Prostate gland (tissue), 2 donors: ENCODE measurements at regions not wholly inside any gene's neighbourhood (a gene's known extent, or its start where the extent isn't known, plus 50 kb on each side); places are given as distances from the start of the nearest gene placed in this dataset.

Experiments
- DNase-seq: peaks from one replicate; pipeline ENCODE4 v3.0.0-alpha.2; 2019; ENCODE audit warnings: low spot score
- H3K27ac ChIP-seq, 2 donors: fragments of 200-600 bp; sonication (generic); 2 replicates each; pipeline ENCODE4 v1.5.1; 2017 to 2019
- H3K27me3 ChIP-seq: fragments of 200-600 bp; sonication (generic); replicated peaks from 2 replicates; pipeline ENCODE4 v1.5.1; 2019; ENCODE audit not compliant: insufficient read depth
- H3K36me3 ChIP-seq, 2 donors: fragments of 200-600 bp; sonication (generic); 1 replicate in 1 of 2; 2 replicates in 1 of 2; pipeline versions ENCODE4 v1.5.1 to v1.8.1; 2017 to 2019
- H3K4me1 ChIP-seq: fragments of 200-600 bp; sonication (generic); replicated peaks from 2 replicates; pipeline ENCODE4 v1.5.1; 2019
- H3K4me3 ChIP-seq, 2 donors: fragments of 200-600 bp; sonication (generic); 2 replicates each; pipeline ENCODE4 v1.5.1; 2017 to 2019
- H3K9me3 ChIP-seq: fragments of 200-600 bp; sonication (generic); 2 replicates; pipeline ENCODE4 v1.5.1; 2017
- CTCF ChIP-seq, 4 experiments: fragments of 200-600 bp in 2 of 4; fragments of 450-650 bp in 2 of 4; sonication (generic) in 2 of 4; IDR thresholded peaks; 1 replicate in 3 of 4; 2 replicates in 1 of 4; pipeline ENCODE4 v1.5.1; 2016 to 2019; ENCODE audit warnings: antibody characterized with exemption in 4 of 4, mild to moderate bottlenecking in 2 of 4, moderate library complexity in 2 of 4
- POLR2A ChIP-seq: fragments of 450-650 bp; IDR thresholded peaks from one replicate; pipeline ENCODE4 v1.6.1; 2016; ENCODE audit warnings: antibody characterized with exemption, mild to moderate bottlenecking
- POLR2AphosphoS5 ChIP-seq: sonication (generic); formaldehyde crosslinking; IDR thresholded peaks from one replicate; pipeline ENCODE4 v1.6.1; 2017; ENCODE audit warnings: antibody characterized with exemption
- WGBS: methylation state at CpG from one replicate; pipeline ENCODE4 v1.1.5; 2018; 5-methylcytosine and 5-hydroxymethylcytosine counted together
- intact Hi-C: fragments of 100-400 bp; cut with DNase I; formaldehyde crosslinking; loops from one replicate; pipeline ENCODE4 v1.14.2; 2022

GRCh38 chr5:74131250-74131649 lies 505.3 kb downstream of the ARHGEF28 start:
- 52% methylated on average over 2 of the region's 2 CpGs for WGBS
- no peaks in the 10 kb centered on the region for H3K27me3 ChIP-seq
- no peaks in the 10 kb centered on the region for H3K36me3 ChIP-seq
- TF ChIP-seq CTCF (IDR thresholded peaks at IDR 0.05) (no peak), POLR2AphosphoS5 (no peak), POLR2A (no peak)
- H3K9me3 ChIP-seq, result no peaks in the 10 kb centered on the region
- H3K4me1 ChIP-seq, result no peaks in the 10 kb centered on the region
- H3K4me3 ChIP-seq, result no peak overlapping the region
- no peak overlapping the region for H3K27ac ChIP-seq
- intact Hi-C loops, result no loop called here
- DNase-seq, result no peak

GRCh38 chr5:74130155-74130897 lies 504.3 kb downstream of the ARHGEF28 start:
- H3K4me3 ChIP-seq, result no peak overlapping the region
- H3K27ac ChIP-seq, result no peak overlapping the region
- H3K4me1 ChIP-seq, result no peaks in the 10 kb centered on the region
- TF ChIP-seq POLR2A (no peak), CTCF (IDR thresholded peaks at IDR 0.05) (no peak), POLR2AphosphoS5 (no peak)
- H3K9me3 ChIP-seq, result no peaks in the 10 kb centered on the region
- H3K36me3 ChIP-seq, result no peaks in the 10 kb centered on the region
- intact Hi-C loops, result no loop called here
- WGBS, result 60% methylated on average over 15 of the region's 15 CpGs
- DNase-seq, result no peak
- H3K27me3 ChIP-seq, result no peaks in the 10 kb centered on the region

GRCh38 chr5:74127381-74128320 lies 501.7 kb downstream of the ARHGEF28 start:
- H3K4me3 ChIP-seq, result no peak overlapping the region
- H3K27ac ChIP-seq, result no peak overlapping the region
- intact Hi-C loops, result no loop called here
- H3K27me3 ChIP-seq, result no peaks in the 10 kb centered on the region
- H3K9me3 ChIP-seq, result no peaks in the 10 kb centered on the region
- no peaks in the 10 kb centered on the region for H3K4me1 ChIP-seq
- TF ChIP-seq CTCF (IDR thresholded peaks at IDR 0.05), result peak in 2 of 4 experiments; percentile 47 to 51
- no peak for TF ChIP-seq POLR2AphosphoS5
- DNase-seq, result peak; percentile 31
- 42% methylated on average over 9 of the region's 9 CpGs for WGBS
- H3K36me3 ChIP-seq, result no peaks in the 10 kb centered on the region

DNA sequence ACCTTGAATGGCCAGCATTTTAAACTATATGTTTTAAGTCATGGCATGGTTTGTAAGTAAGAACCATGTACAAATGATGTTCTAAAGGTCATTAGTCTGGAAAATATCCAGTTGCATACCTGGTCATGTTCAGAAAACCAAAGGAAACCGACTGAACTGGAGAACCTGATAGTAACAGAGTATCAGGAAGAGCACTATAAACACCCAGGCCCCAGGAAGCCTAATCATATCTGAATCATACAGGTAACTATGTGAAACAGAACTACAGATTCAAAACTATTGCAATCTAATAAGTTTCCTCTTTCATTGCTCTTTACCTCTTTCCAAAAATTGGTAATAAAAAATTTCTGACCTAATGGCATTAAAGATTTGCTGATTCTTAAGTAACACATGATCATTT lies 500.3 kb downstream of the ARHGEF28 start:
- TF ChIP-seq POLR2AphosphoS5 (no peak), CTCF (IDR thresholded peaks at IDR 0.05) (no peak), POLR2A (no peak)
- intact Hi-C loops, result no loop called here
- no peaks in the 10 kb centered on the region for H3K9me3 ChIP-seq
- no peaks in the 10 kb centered on the region for H3K27me3 ChIP-seq
- H3K4me3 ChIP-seq, result no peak overlapping the region
- no peak for DNase-seq
- H3K4me1 ChIP-seq, result no peaks in the 10 kb centered on the region
- WGBS, result 56% methylated on average over 1 of the region's 1 CpG
- no peak overlapping the region for H3K27ac ChIP-seq
- no peaks in the 10 kb centered on the region for H3K36me3 ChIP-seq
